Ishikawa (cell line): ENCODE measurements at regions not wholly inside any gene's neighbourhood (a gene's known extent, or its start where the extent isn't known, plus 50 kb on each side); places are given as distances from the start of the nearest gene placed in this dataset.

Experiments
- CEBPB ChIP-seq: IDR thresholded peaks from 2 replicates; pipeline ENCODE4 v1.6.1; 2012
- CREB1 ChIP-seq: IDR thresholded peaks from 2 replicates; pipeline ENCODE4 v1.6.1; 2012; ENCODE audit warnings: low read depth
- EP300 ChIP-seq: IDR thresholded peaks from 2 replicates; pipeline ENCODE4 v1.6.1; 2012; ENCODE audit warnings: borderline replicate concordance
- FOXM1 ChIP-seq: IDR thresholded peaks from 2 replicates; pipeline ENCODE4 v1.6.1; 2012; ENCODE audit warnings: low read depth, borderline replicate concordance
- RAD21 ChIP-seq: IDR thresholded peaks from 2 replicates; pipeline ENCODE4 v1.6.1; 2012; ENCODE audit warnings: low read depth
- REST ChIP-seq: IDR thresholded peaks from 2 replicates; pipeline ENCODE4 v1.6.1; 2012; ENCODE audit warnings: low read depth, mild to moderate bottlenecking
- TCF12 ChIP-seq: IDR thresholded peaks from 2 replicates; pipeline ENCODE4 v1.6.1; 2012; ENCODE audit warnings: low read depth
- TEAD4 ChIP-seq: IDR thresholded peaks from 2 replicates; pipeline ENCODE4 v1.6.1; 2012
- ZBTB7A ChIP-seq: IDR thresholded peaks from 2 replicates; pipeline ENCODE4 v1.6.1; 2012; ENCODE audit warnings: low read depth
- TF ChIP-seq, protein P1 (sequence below): IDR thresholded peaks from 2 replicates; pipeline ENCODE4 v1.6.1; 2012

DNA sequence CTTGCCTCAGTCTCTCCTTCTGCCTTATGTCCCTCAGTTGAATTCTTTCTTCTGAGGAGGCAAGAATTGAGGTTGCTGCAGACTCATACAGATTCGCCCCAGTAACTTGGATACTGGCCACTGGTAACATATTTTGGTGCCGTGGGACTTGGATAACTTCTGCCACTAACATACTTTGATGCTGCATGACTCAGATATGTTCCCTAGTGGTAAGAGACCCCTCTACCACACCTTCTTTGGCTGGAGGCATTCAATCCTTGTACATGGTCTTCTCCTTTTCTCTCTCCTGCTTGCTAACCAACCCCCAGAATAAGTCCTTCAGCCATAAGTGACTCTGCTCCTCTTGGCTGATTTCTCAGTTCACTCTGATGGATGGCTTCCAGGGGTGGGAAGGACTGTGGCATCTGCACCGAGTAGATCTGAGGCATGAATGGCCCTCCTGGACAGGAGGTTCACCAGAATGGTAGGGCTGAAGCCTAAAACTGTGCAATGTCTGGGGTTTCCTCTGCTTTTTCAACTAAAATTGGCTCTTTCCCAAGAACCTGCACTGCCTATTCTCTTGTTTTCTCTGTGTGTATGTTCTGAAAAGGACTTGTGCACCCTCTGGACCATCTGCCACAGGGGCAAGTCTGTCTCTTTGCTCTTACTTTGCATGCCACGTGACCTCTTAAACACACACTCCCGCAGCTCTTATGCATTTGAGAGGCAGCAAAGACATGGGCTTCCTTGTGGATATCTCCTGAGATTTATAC lies 55.5 kb upstream of the FSTL1 start:
- TF ChIP-seq CREB1 (no peak), EP300 (no peak), CEBPB (no peak), FOXM1 (no peak), REST (no peak), TEAD4 (no peak), RAD21 (no peak), TCF12 (no peak), ZBTB7A (no peak)
- TF ChIP-seq, protein P1, sequence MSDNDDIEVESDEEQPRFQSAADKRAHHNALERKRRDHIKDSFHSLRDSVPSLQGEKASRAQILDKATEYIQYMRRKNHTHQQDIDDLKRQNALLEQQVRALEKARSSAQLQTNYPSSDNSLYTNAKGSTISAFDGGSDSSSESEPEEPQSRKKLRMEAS = no peak
